GM12892 (cell line): ENCODE measurements at regions not wholly inside any gene's neighbourhood (a gene's known extent, or its start where the extent isn't known, plus 50 kb on each side); places are given as distances from the start of the nearest gene placed in this dataset.

Experiments
- DNase-seq: peaks from one replicate; pipeline ENCODE4 v3.0.0; 2011; ENCODE audit not compliant: insufficient read length
- FAIRE-seq: peaks from 2 replicates; lab custom pipeline; 2011; peaks lifted over from hg19 to GRCh38; lab: Jason Lieb, UNC
- POLR2A ChIP-seq: IDR thresholded peaks from 2 replicates; pipeline ENCODE4 v1.6.1; 2011; ENCODE audit warnings: low read depth, low read length, control low read depth
- POLR2AphosphoS5 ChIP-seq: IDR thresholded peaks from 2 replicates; pipeline ENCODE4 v1.6.1; 2011; ENCODE audit warnings: low read depth, low read length, control low read depth
- TAF1 ChIP-seq: IDR thresholded peaks from 2 replicates; pipeline ENCODE4 v1.6.1; 2011; ENCODE audit warnings: low read depth, mild to moderate bottlenecking, control low read depth, low read length, borderline replicate concordance

DNA sequence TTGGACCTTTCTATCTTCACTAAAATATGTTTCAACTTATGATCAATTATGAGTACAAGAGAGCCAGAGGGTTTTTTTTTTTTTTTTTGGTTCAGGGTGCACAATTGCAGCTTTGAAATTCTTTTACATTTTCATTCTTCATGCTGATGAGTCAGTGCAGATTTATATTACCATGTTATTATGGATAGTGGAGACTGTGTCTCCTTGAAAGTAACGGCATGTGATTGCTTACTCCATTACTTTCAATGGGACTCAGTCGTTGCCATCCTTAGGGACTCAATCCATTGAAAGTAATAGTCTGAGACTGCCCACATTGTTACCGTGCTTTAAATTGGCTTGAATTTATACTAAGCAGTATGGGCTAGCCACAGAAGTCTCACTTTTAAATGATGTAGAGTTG, 286.5 kb upstream of the FANCL start:
- TF ChIP-seq POLR2A = no peak
- TF ChIP-seq TAF1 = no peak
- TF ChIP-seq POLR2AphosphoS5 = no peak
- FAIRE-seq (no peak), DNase-seq (no peak)

- DNase-seq = no peak
- no peak for TF ChIP-seq TAF1
- no peak for TF ChIP-seq POLR2A
- no peak for TF ChIP-seq POLR2AphosphoS5
- FAIRE-seq = no peak
These were observed 280.9 kb upstream of the FANCL start for GRCh38 chr2:58521803-58522554.

- DNase-seq (no peak), FAIRE-seq (no peak)
- TF ChIP-seq TAF1 (no peak), POLR2AphosphoS5 (no peak), POLR2A (no peak)
These were observed 279.8 kb upstream of the FANCL start for GRCh38 chr2:58520903-58521302.

DNA sequence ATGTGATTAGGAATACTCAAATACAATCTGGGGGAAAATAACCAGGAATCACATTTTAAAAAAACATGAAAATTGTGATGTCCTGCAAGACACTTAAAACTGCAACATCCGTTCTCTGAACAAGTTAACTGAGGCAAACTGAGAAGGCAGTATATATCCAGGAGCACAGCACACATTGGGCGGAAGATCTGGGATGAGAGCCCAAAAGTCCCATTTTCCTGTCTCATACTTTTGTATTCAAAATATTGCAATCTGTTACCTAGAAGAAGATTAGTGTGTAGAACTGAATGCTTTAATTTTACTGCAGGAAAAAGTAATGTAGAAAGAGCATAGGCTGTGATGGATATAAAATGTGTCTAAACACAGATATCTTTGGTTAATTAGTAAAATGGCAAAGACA, 276.8 kb upstream of the FANCL start:
- no peak for DNase-seq
- TF ChIP-seq POLR2AphosphoS5 (no peak), POLR2A (no peak), TAF1 (no peak)
- FAIRE-seq = no peak

GRCh38 chr2:58516695-58517094, 275.6 kb upstream of the FANCL start:
- FAIRE-seq (no peak), DNase-seq (no peak)
- TF ChIP-seq POLR2AphosphoS5 (no peak), POLR2A (no peak), TAF1 (no peak)

DNA sequence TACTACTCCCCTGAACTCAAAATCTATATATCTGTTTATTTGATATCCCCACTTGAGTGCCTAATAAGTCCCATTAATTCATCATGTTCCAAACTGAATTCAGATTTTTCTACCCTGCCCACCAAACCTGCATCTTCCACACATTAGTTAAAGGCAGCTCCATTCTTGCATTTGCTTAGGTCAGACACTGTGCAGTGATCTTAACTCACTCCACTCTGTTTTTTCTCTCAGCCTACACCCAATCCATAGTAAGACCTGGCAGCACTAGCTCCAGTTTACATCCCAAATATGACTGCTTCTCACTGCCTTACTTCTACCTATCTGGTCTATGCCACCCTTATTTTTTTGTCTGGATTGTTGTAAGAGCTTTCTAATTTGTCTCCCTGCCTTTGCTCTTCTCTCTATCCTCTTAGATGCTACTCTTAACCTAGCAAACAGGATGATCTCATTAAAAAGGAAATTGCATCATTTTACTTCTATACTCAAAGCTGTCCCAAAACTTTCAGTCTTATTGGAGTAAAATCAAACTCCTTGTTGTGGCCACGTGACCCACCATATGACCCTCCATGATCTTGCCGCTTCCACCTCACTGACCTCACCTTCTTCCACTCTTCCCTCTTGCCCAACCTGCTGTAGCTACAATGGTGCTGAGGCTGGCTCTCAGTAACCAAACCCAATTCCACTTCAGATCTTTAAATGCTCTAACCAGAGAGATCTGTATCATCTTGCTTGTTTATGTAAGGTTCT, 274.9 kb upstream of the FANCL start:
- FAIRE-seq = no peak
- no peak for DNase-seq
- TF ChIP-seq POLR2AphosphoS5 (no peak), TAF1 (no peak), POLR2A (no peak)

- no peak for DNase-seq
- FAIRE-seq = no peak
- TF ChIP-seq POLR2AphosphoS5 = no peak
- no peak for TF ChIP-seq POLR2A
- TF ChIP-seq TAF1 = no peak
These were observed 273.1 kb upstream of the FANCL start for GRCh38 chr2:58514252-58514651.

DNA sequence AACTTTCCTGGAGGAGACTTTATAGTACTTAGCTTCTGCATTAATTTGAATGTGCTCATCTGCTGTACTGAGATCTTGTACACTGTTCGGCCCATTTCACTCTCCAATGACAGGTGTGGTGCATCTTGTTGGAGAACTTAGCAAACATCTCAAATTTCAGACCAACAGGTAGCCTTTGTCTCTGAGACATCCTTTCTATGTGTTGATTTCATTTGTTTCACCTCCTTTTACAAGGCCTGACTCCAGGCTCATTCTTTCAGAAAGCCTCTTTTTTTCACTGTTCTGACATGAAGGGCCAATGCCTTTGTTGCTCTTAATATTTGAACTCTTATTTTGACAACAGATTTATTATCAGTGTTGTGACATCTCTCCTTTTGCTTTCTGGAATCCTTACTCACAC, 271.8 kb upstream of the FANCL start:
- FAIRE-seq (no peak), DNase-seq (no peak)
- TF ChIP-seq POLR2AphosphoS5 (no peak), TAF1 (no peak), POLR2A (no peak)

DNA sequence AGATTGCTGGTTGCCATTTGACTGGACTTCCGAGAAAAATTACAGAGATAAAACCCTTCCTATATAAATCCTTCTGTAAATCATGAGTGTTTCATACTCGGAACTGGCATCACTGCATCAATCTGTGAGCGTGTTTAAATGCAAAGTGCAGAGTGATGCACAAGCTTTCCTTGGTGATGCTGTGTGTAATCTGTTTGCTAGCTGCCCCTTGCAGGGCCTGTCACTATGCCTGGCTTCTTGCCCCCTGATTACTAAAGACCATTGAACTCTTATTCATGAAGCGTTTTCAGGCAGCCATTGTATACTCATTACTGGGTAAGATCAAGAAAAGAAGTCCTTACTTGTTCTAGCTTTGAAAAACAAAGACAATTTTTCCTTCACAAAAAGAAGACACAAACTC, 266.9 kb upstream of the FANCL start:
- FAIRE-seq (no peak), DNase-seq (no peak)
- TF ChIP-seq TAF1 (no peak), POLR2AphosphoS5 (no peak), POLR2A (no peak)

- FAIRE-seq (no peak), DNase-seq (no peak)
- TF ChIP-seq POLR2A (no peak), TAF1 (no peak), POLR2AphosphoS5 (no peak)
These were observed 262.8 kb upstream of the FANCL start for GRCh38 chr2:58503918-58504317.

DNA sequence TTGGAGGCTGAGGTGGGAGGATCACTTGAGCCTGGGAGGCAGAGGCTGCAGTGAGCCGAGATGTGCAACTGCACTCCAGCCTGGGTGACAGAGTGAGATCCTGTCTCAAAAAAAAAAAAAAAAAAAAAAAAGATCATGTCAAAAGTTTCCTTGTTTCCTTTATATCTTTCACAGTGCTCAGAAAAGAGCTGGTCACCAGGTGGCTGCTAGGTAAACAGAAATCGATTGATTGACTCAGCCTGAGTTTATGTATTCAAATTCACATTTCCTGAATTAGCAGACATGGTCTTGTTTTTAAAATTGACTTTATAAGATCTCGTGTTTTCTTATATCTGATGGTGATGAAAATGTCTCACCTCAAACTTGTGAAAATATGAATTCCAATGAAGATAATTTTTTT, 261.8 kb upstream of the FANCL start:
- no peak for TF ChIP-seq TAF1
- TF ChIP-seq POLR2AphosphoS5 = no peak
- TF ChIP-seq POLR2A = no peak
- no peak for DNase-seq
- no peak for FAIRE-seq

DNA sequence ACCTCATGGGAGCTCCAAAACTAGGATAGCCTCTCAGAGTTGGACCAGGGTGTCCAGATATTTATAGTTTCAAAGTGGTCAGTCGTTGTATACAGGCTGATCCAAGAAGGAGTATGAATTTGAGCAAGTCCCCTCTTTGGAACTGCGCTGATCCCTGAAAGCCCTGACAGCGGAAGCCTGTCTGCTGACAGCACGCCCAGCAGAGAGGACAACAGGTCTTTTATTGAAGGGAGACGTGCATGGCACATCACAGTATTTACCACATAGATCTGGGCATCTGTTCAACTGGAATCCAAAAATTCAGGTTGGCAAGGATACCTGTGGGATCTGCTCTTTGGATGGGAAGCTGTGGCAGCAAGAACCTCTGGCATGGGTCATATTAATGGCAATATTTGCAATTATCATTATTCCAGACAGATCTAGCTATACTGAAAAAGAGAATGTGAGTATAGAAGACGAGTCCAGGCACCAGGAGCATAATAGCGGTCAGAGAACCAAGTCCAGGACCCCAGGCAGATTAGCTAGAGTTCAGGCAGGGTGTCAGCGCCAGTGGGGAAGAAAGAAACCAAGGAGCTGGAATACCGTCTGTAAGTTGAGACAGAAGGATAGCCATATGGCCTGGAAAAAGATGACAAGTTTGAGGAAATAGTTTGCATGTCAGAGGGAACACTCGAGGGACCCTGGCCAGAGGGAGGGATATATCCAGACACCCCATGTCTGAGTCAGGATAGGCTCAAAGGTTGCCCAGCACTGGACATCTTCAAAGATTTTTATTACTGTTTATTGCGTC, 260.4 kb upstream of the FANCL start:
- DNase-seq = no peak
- TF ChIP-seq TAF1 (no peak), POLR2A (no peak), POLR2AphosphoS5 (no peak)
- FAIRE-seq = no peak
